ENCODE measurements at regions not wholly inside any gene's neighbourhood (a gene's known extent, or its start where the extent isn't known, plus 50 kb on each side); places are given as distances from the start of the nearest gene placed in this dataset.

DNA sequence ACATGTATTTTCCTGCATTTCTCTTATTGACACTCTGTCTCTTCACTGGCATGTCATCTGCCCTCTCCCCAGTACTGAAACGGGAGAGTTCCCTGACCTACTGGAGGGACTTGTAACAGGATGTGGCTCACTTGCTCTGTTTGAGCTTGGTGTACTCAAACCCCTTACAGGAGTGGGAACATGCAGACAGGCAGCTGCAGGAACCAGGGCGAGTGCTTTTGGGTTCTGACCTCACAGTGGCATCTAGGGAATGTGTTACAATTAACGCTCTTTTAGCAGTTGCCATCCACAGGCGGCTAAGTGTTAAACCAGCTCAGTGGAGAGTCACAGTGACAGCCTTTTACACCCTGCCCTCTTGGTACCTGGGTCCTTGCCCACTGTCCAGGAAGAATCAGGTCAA lies 300.3 kb upstream of the GRAMD2B start:
- no peaks in the 10 kb centered on the region for H3K9me2 ChIP-seq (ENCODE audit: insufficient read depth, low read length)
- intact Hi-C loops (cut with micrococcal nuclease; ENCODE audit: unreplicated experiment), result no loop called here
- TF ChIP-seq EZH2phosphoT487 (IDR thresholded peaks at IDR 0.05; ENCODE audit: borderline replicate concordance, low read depth, low read length), result no peak
- TF ChIP-seq, protein P1, sequence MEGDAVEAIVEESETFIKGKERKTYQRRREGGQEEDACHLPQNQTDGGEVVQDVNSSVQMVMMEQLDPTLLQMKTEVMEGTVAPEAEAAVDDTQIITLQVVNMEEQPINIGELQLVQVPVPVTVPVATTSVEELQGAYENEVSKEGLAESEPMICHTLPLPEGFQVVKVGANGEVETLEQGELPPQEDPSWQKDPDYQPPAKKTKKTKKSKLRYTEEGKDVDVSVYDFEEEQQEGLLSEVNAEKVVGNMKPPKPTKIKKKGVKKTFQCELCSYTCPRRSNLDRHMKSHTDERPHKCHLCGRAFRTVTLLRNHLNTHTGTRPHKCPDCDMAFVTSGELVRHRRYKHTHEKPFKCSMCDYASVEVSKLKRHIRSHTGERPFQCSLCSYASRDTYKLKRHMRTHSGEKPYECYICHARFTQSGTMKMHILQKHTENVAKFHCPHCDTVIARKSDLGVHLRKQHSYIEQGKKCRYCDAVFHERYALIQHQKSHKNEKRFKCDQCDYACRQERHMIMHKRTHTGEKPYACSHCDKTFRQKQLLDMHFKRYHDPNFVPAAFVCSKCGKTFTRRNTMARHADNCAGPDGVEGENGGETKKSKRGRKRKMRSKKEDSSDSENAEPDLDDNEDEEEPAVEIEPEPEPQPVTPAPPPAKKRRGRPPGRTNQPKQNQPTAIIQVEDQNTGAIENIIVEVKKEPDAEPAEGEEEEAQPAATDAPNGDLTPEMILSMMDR (conservative IDR thresholded peaks at IDR 0.05; ENCODE audit: low read length), result no peak
- DNase-seq (ENCODE audit: low spot score), result no peak
- no peaks in the 10 kb centered on the region for H4K20me1 ChIP-seq (ENCODE audit: insufficient read depth, low read length)
- POLR2A ChIA-PET, result no interaction called here
- H3K4me1 ChIP-seq (ENCODE audit: insufficient read depth, low read length, poor library complexity, severe bottlenecking), result no peaks in the 10 kb centered on the region
- CTCF ChIA-PET (ENCODE audit: unreplicated experiment), result no interaction called here
- no peak overlapping the region for H3K4me3 ChIP-seq (ENCODE audit: low read depth, low read length, poor library complexity, severe bottlenecking)
- H3K4me2 ChIP-seq (ENCODE audit: low read length), result no peak overlapping the region
- no peaks in the 10 kb centered on the region for H3K36me3 ChIP-seq (ENCODE audit: insufficient read depth, low read length)
- no peak overlapping the region for H2AFZ ChIP-seq (ENCODE audit: low read length)
- H3K27ac ChIP-seq (ENCODE audit: low read depth, low read length, poor library complexity, severe bottlenecking), result no peak overlapping the region
- H3K9me3 ChIP-seq (ENCODE audit: low read length), result no peaks in the 10 kb centered on the region
- H3K79me2 ChIP-seq (ENCODE audit: insufficient read depth, low read depth, low read length), result no peaks in the 10 kb centered on the region
- BruUV-seq (replicated peaks), result no TSS peak

DNA sequence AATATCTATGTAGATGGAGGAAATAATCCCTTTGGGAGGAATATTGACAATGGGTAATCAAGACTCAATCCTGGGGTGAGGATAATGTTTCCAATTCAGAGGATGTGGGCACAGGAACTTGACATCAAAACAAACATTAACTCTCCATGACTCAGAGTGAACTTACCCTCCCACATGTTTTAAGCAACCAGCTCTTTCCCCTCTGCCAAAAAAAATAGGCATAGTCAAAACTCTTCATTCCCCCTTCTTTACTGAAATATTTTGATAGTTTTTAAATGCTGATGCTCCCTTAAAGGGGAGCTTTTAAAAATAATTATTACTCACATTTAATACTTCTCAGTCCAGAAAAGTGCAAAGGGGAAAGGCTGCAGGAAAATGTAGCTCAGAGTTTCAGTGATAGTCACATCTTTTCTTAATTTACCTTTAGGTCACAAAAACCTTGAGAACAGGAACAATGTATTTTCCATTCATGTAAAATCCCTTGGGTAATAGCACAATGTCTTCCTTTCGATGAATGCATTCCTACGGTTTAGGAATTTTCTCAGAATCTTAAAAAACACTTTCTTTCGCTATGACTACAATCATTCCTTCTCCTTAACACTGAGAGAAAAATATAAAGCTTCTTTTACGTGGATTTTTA lies 298.4 kb upstream of the GRAMD2B start:
- TF ChIP-seq, protein P1 (conservative IDR thresholded peaks at IDR 0.05; ENCODE audit: low read length), result no peak
- no peak for TF ChIP-seq EZH2phosphoT487 (IDR thresholded peaks at IDR 0.05; ENCODE audit: borderline replicate concordance, low read depth, low read length)
- no peaks in the 10 kb centered on the region for H4K20me1 ChIP-seq (ENCODE audit: insufficient read depth, low read length)
- no peak overlapping the region for H3K4me2 ChIP-seq (ENCODE audit: low read length)
- no peak overlapping the region for H3K27ac ChIP-seq (ENCODE audit: low read depth, low read length, poor library complexity, severe bottlenecking)
- CTCF ChIA-PET (ENCODE audit: unreplicated experiment), result no interaction called here
- H3K9me2 ChIP-seq (ENCODE audit: insufficient read depth, low read length), result no peaks in the 10 kb centered on the region
- intact Hi-C loops (cut with micrococcal nuclease; ENCODE audit: unreplicated experiment), result no loop called here
- H3K9me3 ChIP-seq (ENCODE audit: low read length), result no peaks in the 10 kb centered on the region
- BruUV-seq (replicated peaks), result no TSS peak
- no peaks in the 10 kb centered on the region for H3K36me3 ChIP-seq (ENCODE audit: insufficient read depth, low read length)
- POLR2A ChIA-PET, result interaction anchor here (0.8 kb wide), 1 partner anchor 17 kb away, joined by 3 read pairs; no protein-coding TSS in a partner anchor
- H3K4me1 ChIP-seq (ENCODE audit: insufficient read depth, low read length, poor library complexity, severe bottlenecking), result no peaks in the 10 kb centered on the region
- no peak overlapping the region for H2AFZ ChIP-seq (ENCODE audit: low read length)
- H3K79me2 ChIP-seq (ENCODE audit: insufficient read depth, low read depth, low read length), result no peaks in the 10 kb centered on the region
- no peak overlapping the region for H3K4me3 ChIP-seq (ENCODE audit: low read depth, low read length, poor library complexity, severe bottlenecking)
- DNase-seq (ENCODE audit: low spot score), result no peak

DNA sequence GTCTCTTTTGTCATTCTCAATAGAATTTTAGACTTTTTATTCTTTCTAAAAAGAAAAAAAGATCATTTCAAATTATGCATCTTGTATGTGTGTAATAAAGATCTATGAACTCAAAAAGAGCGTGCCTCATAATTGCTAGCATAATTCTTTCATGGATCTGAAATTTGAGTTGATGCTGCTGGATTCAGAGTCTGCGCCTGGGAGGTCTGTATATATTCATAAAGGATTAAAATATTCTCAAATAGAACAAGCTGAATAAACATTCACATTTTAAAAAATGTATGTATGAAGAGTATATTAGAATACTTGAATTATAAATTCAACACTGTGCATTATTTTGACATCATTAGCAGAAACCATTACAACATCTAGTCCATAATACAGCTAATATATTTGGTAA lies 297.8 kb upstream of the GRAMD2B start:
- intact Hi-C loops (cut with micrococcal nuclease; ENCODE audit: unreplicated experiment), result no loop called here
- POLR2A ChIA-PET, result no interaction called here

More for the DNA sequence above, 297.8 kb upstream of the GRAMD2B start:
- no peak overlapping the region for H3K27ac ChIP-seq (ENCODE audit: low read depth, low read length, poor library complexity, severe bottlenecking)
- no peak for DNase-seq (ENCODE audit: low spot score)
- H3K36me3 ChIP-seq (ENCODE audit: insufficient read depth, low read length), result no peaks in the 10 kb centered on the region
- no peaks in the 10 kb centered on the region for H3K9me3 ChIP-seq (ENCODE audit: low read length)
- TF ChIP-seq EZH2phosphoT487 (IDR thresholded peaks at IDR 0.05; ENCODE audit: borderline replicate concordance, low read depth, low read length), result no peak
- BruUV-seq (replicated peaks), result no TSS peak
- H3K4me2 ChIP-seq (ENCODE audit: low read length), result no peak overlapping the region
- H3K4me1 ChIP-seq (ENCODE audit: insufficient read depth, low read length, poor library complexity, severe bottlenecking), result no peaks in the 10 kb centered on the region
- CTCF ChIA-PET (ENCODE audit: unreplicated experiment), result no interaction called here
- H3K79me2 ChIP-seq (ENCODE audit: insufficient read depth, low read depth, low read length), result no peaks in the 10 kb centered on the region
- H3K4me3 ChIP-seq (ENCODE audit: low read depth, low read length, poor library complexity, severe bottlenecking), result no peak overlapping the region
- H4K20me1 ChIP-seq (ENCODE audit: insufficient read depth, low read length), result no peaks in the 10 kb centered on the region
- no peaks in the 10 kb centered on the region for H3K9me2 ChIP-seq (ENCODE audit: insufficient read depth, low read length)
- H2AFZ ChIP-seq (ENCODE audit: low read length), result no peak overlapping the region
